GM13977 (cell line): ENCODE measurements at regions not wholly inside any gene's neighbourhood (a gene's known extent, or its start where the extent isn't known, plus 50 kb on each side); places are given as distances from the start of the nearest gene placed in this dataset.

Source experiments
- DNase-seq: peaks from one replicate; pipeline ENCODE4 v3.0.0; 2012; ENCODE audit warnings: low spot score
- CTCF ChIP-seq: IDR thresholded peaks from 2 replicates; pipeline ENCODE4 v1.5.1; 2012; ENCODE audit warnings: mild to moderate bottlenecking, control low read depth; ENCODE audit not compliant: insufficient read depth; ENCODE audit errors: extremely low read depth, missing control alignments
- in situ Hi-C: fragments of 300-500 bp; cut with MboI; formaldehyde crosslinking; loops from one replicate; pipeline ENCODE4 v1.12.0; 2022; ENCODE audit warnings: low sequenced_read_pairs, low pct_unique_long_range_greater_than_20kb, mixed read lengths, inconsistent platforms; ENCODE audit not compliant: unreplicated experiment

- TF ChIP-seq CTCF, result no peak
- in situ Hi-C loops, result no loop called here
- DNase-seq, result no peak
Observed at GRCh38 chr11:57095896-57096295, 85.9 kb upstream of the LRRC55 start.

- DNase-seq, result no peak
- in situ Hi-C loops, result no loop called here
- no peak for TF ChIP-seq CTCF
Observed at GRCh38 chr11:57097149-57097548, 84.6 kb upstream of the LRRC55 start.

- no peak for TF ChIP-seq CTCF
- in situ Hi-C loops, result no loop called here
- no peak for DNase-seq
Observed at GRCh38 chr11:57098191-57098590, 83.6 kb upstream of the LRRC55 start.

- TF ChIP-seq CTCF, result no peak
- no peak for DNase-seq
- in situ Hi-C loops, result no loop called here
Observed at GRCh38 chr11:57100638-57101331, 81.0 kb upstream of the LRRC55 start.

GRCh38 chr11:57103899-57104605, 77.7 kb upstream of the LRRC55 start:
- TF ChIP-seq CTCF, result no peak
- no peak for DNase-seq
- in situ Hi-C loops, result no loop called here

- TF ChIP-seq CTCF, result no peak
- DNase-seq, result no peak
- in situ Hi-C loops, result no loop called here
Observed at GRCh38 chr11:57109331-57109730, 72.4 kb upstream of the LRRC55 start.
